OCI-LY1 (cell line): ENCODE measurements at regions not wholly inside any gene's neighbourhood (a gene's known extent, or its start where the extent isn't known, plus 50 kb on each side); places are given as distances from the start of the nearest gene placed in this dataset.

Source experiments
- H2AFZ ChIP-seq: fragments of 200-600 bp; sonication (generic), shearing (Covaris generic); 2 replicates; pipeline ENCODE4 v1.6.0; 2014; ENCODE audit warnings: antibody characterized with exemption, mild to moderate bottlenecking, low read length
- H3F3A ChIP-seq: fragments of 200-600 bp; sonication (generic), shearing (Covaris generic); 2 replicates; pipeline ENCODE4 v1.6.0; 2014; ENCODE audit warnings: mild to moderate bottlenecking, antibody characterized with exemption, low read length, moderate library complexity; ENCODE audit not compliant: insufficient read depth
- H3K27ac ChIP-seq: fragments of 200-600 bp; sonication (generic); 2 replicates; pipeline ENCODE4 v1.5.1; 2014; ENCODE audit warnings: low read length, mixed run types, mild to moderate bottlenecking, low read depth; ENCODE audit not compliant: poor library complexity, severe bottlenecking
- H3K27me3 ChIP-seq: fragments of 200-600 bp; sonication (generic); 2 replicates; pipeline ENCODE4 v1.6.0; 2014; ENCODE audit warnings: antibody characterized with exemption, mild to moderate bottlenecking, low read length, moderate library complexity; ENCODE audit not compliant: insufficient read depth
- H3K36me3 ChIP-seq: fragments of 200-600 bp; sonication (generic); 2 replicates; pipeline ENCODE4 v1.6.1; 2014; ENCODE audit warnings: mild to moderate bottlenecking, antibody characterized with exemption, low read length, moderate library complexity, mixed read lengths; ENCODE audit not compliant: insufficient read depth
- H3K4me1 ChIP-seq: fragments of 200-600 bp; sonication (generic); 2 replicates; pipeline ENCODE4 v1.5.1; 2014; ENCODE audit warnings: mild to moderate bottlenecking, low read length, moderate library complexity; ENCODE audit not compliant: insufficient read depth, severe bottlenecking
- H3K4me2 ChIP-seq: fragments of 200-600 bp; sonication (generic), shearing (Covaris generic); 2 replicates; pipeline ENCODE4 v1.6.1; 2014; ENCODE audit warnings: low read length
- H3K4me3 ChIP-seq: fragments of 200-600 bp; sonication (generic); 2 replicates; pipeline ENCODE4 v1.5.1; 2014; ENCODE audit warnings: low read length, low read depth, mild to moderate bottlenecking, mixed read lengths; ENCODE audit not compliant: poor library complexity, severe bottlenecking
- H3K79me2 ChIP-seq: fragments of 200-600 bp; shearing (Covaris generic); 2 replicates; pipeline ENCODE4 v1.6.1; 2016; ENCODE audit warnings: mixed run types, low read length, mixed read lengths; ENCODE audit not compliant: insufficient read depth
- H3K9ac ChIP-seq: fragments of 200-600 bp; sonication (generic), shearing (Covaris generic); 2 replicates; pipeline ENCODE4 v1.6.1; 2014; ENCODE audit warnings: mild to moderate bottlenecking, low read length, mixed read lengths
- H3K9me2 ChIP-seq: fragments of 200-600 bp; sonication (generic), shearing (Covaris generic); 2 replicates; pipeline ENCODE4 v1.6.1; 2014; ENCODE audit warnings: low read depth, mild to moderate bottlenecking, low read length, mixed read lengths
- H3K9me3 ChIP-seq: fragments of 200-600 bp; shearing (Covaris generic); 2 replicates; pipeline ENCODE4 v1.6.1; 2014; ENCODE audit warnings: low read length, mixed read lengths
- H4K20me1 ChIP-seq: fragments of 200-600 bp; sonication (generic), shearing (Covaris generic); 2 replicates; pipeline ENCODE4 v1.6.0; 2016; ENCODE audit warnings: mild to moderate bottlenecking, low read length; ENCODE audit not compliant: insufficient read depth
- EZH2 ChIP-seq: fragments of 200-600 bp; sonication (generic), shearing (Covaris generic); IDR thresholded peaks from 2 replicates; pipeline ENCODE4 v1.8.0; 2017; ENCODE audit warnings: borderline replicate concordance, mixed run types, mild to moderate bottlenecking, antibody characterized with exemption, low read length, moderate library complexity, mixed read lengths
- TF ChIP-seq, protein P1 (sequence below): fragments of 200-600 bp; sonication (generic), shearing (Covaris generic); IDR thresholded peaks from 2 replicates; pipeline ENCODE4 v1.5.1; 2017; ENCODE audit warnings: mild to moderate bottlenecking, antibody characterized with exemption, low read length, moderate library complexity, mixed read lengths

DNA sequence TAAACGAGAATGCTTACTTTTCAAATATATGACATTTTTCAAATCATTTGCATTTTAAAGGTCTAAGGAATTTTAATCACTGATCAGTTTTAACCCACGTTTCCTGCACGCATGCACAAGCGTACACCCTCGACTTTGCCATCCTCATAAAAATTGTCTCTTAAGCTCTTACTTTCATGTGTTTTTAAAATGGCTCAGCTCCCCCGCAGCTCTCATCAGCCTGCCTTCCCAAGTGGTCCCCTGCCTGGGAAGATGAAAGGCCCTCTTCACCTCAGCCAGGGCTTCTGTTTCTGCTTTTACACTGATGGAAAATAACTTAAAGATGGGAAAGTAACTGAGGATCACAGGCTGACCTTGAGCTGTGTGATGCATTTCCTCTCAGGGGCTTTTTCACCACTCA, 131.6 kb upstream of the LSM8 start:
- Histone ChIP-seq H3K36me3 (no peaks in the 10 kb centered on the region), H3K4me3 (no peak overlapping the region), H2AFZ (no peak overlapping the region), H3K9ac (no peak overlapping the region), H3K4me1 (no peaks in the 10 kb centered on the region), H3K79me2 (no peaks in the 10 kb centered on the region), H3K27ac (no peak overlapping the region), H4K20me1 (no peaks in the 10 kb centered on the region), H3K9me2 (no peaks in the 10 kb centered on the region), H3F3A (no peaks in the 10 kb centered on the region), H3K9me3 (no peaks in the 10 kb centered on the region), H3K27me3 (no peaks in the 10 kb centered on the region), H3K4me2 (no peak overlapping the region)
- TF ChIP-seq, protein P1, sequence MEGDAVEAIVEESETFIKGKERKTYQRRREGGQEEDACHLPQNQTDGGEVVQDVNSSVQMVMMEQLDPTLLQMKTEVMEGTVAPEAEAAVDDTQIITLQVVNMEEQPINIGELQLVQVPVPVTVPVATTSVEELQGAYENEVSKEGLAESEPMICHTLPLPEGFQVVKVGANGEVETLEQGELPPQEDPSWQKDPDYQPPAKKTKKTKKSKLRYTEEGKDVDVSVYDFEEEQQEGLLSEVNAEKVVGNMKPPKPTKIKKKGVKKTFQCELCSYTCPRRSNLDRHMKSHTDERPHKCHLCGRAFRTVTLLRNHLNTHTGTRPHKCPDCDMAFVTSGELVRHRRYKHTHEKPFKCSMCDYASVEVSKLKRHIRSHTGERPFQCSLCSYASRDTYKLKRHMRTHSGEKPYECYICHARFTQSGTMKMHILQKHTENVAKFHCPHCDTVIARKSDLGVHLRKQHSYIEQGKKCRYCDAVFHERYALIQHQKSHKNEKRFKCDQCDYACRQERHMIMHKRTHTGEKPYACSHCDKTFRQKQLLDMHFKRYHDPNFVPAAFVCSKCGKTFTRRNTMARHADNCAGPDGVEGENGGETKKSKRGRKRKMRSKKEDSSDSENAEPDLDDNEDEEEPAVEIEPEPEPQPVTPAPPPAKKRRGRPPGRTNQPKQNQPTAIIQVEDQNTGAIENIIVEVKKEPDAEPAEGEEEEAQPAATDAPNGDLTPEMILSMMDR, result no peak
- no peak for TF ChIP-seq EZH2

DNA sequence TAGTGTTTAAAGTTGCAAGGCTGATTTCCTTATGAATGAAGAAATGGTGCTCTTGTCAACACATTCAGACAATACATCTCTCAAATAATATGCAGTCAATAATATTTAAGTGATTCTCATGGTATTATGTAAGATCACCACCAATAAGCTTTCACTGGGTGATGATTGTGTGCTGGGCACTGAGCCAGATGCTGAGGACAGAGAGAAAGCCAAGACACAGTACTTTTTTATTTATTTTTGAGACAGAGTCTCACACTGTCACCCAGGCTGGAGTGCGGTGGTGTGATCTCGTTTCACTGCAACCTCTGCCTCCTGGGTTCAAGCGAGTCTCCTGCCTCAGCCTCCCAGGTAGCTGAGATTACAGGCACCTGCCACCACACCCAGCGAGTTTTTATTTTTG, 130.6 kb upstream of the LSM8 start:
- Histone ChIP-seq H3K4me2 (no peak overlapping the region), H3F3A (no peaks in the 10 kb centered on the region), H4K20me1 (no peaks in the 10 kb centered on the region), H3K27me3 (no peaks in the 10 kb centered on the region), H3K36me3 (no peaks in the 10 kb centered on the region), H3K4me3 (no peak overlapping the region), H3K9ac (no peak overlapping the region), H2AFZ (no peak overlapping the region), H3K4me1 (no peaks in the 10 kb centered on the region), H3K9me3 (no peaks in the 10 kb centered on the region), H3K27ac (no peak overlapping the region), H3K9me2 (no peaks in the 10 kb centered on the region), H3K79me2 (no peaks in the 10 kb centered on the region)
- TF ChIP-seq, protein P1, result no peak
- TF ChIP-seq EZH2, result no peak

DNA sequence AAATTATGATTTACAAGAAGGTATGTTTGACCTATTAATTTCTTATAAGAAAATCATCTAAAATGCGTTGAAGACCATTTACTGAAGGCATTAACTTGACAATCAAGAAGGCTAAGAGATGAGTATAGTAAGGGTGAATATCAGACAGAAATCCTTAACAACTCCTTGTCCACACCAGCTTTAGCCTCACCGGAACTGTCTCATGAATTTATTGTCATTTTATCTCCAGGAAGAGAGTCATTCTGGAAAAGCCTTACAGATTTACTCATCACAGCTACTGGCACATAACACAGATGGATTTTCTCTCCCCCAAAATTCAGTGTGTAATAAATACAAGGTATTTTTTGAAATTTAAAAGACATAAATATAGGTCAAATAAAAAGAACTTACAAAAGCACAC, 129.4 kb upstream of the LSM8 start:
- H3K9me2 ChIP-seq, result no peaks in the 10 kb centered on the region
- H3K4me2 ChIP-seq, result no peak overlapping the region
- no peak overlapping the region for H2AFZ ChIP-seq
- no peak overlapping the region for H3K27ac ChIP-seq
- no peaks in the 10 kb centered on the region for H3K79me2 ChIP-seq
- no peaks in the 10 kb centered on the region for H3K36me3 ChIP-seq
- H3K9me3 ChIP-seq, result no peaks in the 10 kb centered on the region
- no peak overlapping the region for H3K4me3 ChIP-seq
- no peak overlapping the region for H3K9ac ChIP-seq
- no peaks in the 10 kb centered on the region for H4K20me1 ChIP-seq
- no peaks in the 10 kb centered on the region for H3K27me3 ChIP-seq
- no peaks in the 10 kb centered on the region for H3F3A ChIP-seq
- no peaks in the 10 kb centered on the region for H3K4me1 ChIP-seq
- TF ChIP-seq, protein P1, result no peak
- no peak for TF ChIP-seq EZH2
